Epidermal melanocyte (primary cell): ENCODE measurements at regions not wholly inside any gene's neighbourhood (a gene's known extent, or its start where the extent isn't known, plus 50 kb on each side); places are given as distances from the start of the nearest gene placed in this dataset.
"Not testable (repeated sequence)": the region's sequence is repeated elsewhere in the genome, so short reads cannot be mapped to it uniquely, and the experiment has no call there.

Experiments used
- DNase-seq: peaks from one replicate; pipeline ENCODE4 v3.0.0; 2011; ENCODE audit warnings: low spot score; ENCODE audit not compliant: insufficient read length

- no peak for DNase-seq
These were observed 217.0 kb upstream of the OBI1 start for GRCh38 chr13:78875792-78876580.

GRCh38 chr13:78868991-78869390 lies 210.0 kb upstream of the OBI1 start:
- DNase-seq: no peak

- DNase-seq: no peak
These were observed 208.7 kb upstream of the OBI1 start for GRCh38 chr13:78867655-78868054.

GRCh38 chr13:78866076-78866475 lies 207.1 kb upstream of the OBI1 start:
- DNase-seq: not testable (repeated sequence)

GRCh38 chr13:78862446-78862845 lies 203.5 kb upstream of the OBI1 start:
- no peak for DNase-seq

- no peak for DNase-seq
These were observed 193.8 kb upstream of the OBI1 start for GRCh38 chr13:78852709-78853108.

DNA sequence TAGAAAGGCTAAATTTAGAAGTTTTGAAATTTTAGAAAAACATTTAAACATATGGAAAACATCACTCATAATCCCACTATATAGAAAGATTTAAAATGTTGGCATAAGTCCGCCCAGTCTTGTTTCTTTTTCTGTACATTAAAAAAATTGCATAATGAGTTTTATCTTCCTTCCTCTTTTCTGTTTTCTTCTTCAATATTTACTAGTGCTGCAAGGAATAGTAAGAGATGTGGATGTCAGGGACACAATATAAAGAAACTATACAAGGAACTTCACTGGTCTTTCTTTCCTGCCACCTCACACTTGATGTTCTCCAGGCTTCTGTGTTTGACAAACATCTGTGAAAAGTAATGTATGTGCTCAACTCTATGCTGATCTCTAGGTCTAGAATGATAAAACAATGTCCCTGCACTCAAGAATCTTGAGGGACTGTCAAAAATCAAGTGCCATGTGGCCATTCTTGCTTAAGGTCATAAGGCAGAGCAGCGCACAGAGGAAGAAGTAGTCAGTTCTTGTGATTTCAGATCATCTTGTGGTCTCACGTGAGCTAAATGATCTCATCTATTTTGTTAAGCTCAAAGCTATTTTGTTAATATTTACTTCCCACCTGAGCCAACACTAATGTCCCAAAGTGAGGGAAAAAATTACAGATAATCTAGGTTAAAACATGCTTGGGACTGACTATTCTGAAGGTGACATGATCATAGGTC lies 186.9 kb upstream of the OBI1 start:
- DNase-seq: no peak

DNA sequence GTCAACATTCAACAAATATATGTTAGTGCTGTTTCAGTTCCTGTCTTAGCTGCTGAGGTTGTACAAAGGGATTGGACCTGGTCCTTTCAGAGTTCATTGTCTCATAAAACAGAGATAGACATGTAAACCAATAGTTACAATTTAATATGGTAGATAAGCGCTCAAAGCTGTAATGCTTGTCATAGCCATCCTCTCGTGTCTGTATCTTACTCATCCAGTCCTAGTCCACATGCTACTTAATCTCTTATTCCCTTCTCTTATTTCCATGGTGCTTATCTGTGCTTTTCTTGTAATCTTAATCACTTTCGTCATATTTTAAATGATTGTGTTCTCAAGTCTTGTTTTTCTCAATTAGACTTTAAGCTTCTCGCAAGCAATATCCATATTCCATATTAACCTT lies 185.2 kb upstream of the OBI1 start:
- no peak for DNase-seq

GRCh38 chr13:78841358-78841963 lies 182.5 kb upstream of the OBI1 start:
- DNase-seq: no peak

DNA sequence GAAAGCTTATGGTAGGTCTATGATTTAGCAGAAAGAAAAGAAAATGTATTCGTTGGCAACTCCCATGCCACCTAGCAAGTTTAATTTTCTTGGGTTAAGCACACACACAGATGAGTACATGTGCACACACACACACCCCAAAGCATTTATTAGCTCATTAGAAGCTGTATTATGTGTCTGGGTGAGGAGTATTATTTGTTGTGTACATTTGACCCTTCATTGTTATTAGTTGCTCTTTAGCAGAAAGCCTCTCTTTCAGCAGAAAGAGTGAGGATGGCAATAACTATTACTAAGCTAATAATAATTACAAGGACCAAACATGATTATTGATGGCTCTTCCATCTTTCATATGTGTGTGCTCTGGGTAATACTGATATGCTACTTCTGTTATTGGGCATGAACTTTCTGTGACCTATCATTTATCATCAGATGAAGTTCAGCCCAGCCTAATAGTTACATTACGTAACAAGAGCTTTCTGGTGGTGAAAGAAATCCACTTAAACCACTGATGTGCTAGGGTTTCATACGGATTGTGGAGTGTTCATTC lies 177.4 kb upstream of the OBI1 start:
- DNase-seq: no peak

DNA sequence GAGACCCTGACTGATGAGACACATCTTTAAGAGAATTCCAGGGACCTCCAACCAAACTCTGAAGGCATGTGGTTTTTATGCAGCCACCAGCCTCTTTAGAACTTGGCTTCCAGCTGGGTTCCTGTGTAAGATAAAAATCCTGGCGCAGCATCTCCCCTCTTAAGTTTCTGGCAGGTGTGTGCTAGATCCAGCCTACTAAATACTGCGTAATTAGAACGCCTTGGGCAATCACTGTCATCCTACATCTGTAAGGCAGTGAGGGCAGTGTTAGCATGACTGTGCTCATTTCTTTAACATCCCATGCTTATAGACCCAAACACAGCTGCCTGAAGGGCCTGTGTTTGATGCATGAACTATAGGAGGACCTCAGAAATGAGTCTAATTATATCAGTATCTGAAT lies 173.5 kb upstream of the OBI1 start:
- DNase-seq: no peak

GRCh38 chr13:78830508-78830907 lies 171.6 kb upstream of the OBI1 start:
- no peak for DNase-seq

GRCh38 chr13:78829821-78830220 lies 170.9 kb upstream of the OBI1 start:
- DNase-seq: no peak

- DNase-seq: no peak
These were observed 168.5 kb upstream of the OBI1 start for GRCh38 chr13:78827471-78827870.

GRCh38 chr13:78826936-78827335 lies 168.0 kb upstream of the OBI1 start:
- no peak for DNase-seq

DNA sequence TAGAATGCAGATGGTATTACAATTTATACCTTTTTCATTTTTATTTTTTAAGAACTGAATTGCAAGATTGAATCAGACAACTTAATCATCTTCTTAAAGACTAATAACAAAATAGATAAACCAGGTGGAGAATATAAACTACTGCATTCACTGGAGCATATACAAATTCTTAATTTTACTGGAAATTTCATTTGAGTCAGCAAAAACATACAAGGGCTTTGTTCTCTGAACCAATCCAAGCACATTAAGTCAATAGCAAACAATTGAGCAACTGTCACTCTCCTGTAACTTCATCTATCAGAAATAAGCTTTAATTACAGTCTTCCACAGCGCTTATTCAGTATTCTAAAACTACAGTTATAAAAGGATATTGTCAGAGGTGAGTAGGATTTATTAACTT lies 167.4 kb upstream of the OBI1 start:
- no peak for DNase-seq

DNA sequence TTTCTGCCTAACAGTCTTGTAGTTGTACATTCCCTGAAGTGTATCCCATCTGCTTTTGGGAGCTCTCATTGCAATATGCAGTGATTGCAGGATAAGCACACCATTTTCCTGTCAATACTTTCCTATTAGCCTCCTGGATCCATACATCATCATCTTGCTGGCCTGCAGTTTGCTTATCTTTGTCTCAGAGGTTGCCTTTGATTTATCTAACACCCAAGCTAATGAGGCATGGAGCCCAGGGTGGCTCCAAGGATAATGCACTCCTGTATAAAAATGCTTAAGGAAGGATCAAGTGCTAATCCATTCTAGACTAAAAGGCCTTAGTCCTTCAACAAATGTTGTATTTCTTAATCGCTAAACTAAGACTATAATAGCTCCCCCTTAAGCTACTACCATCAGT lies 161.6 kb upstream of the OBI1 start:
- no peak for DNase-seq

GRCh38 chr13:78816592-78816991 lies 157.6 kb upstream of the OBI1 start:
- DNase-seq: no peak

DNA sequence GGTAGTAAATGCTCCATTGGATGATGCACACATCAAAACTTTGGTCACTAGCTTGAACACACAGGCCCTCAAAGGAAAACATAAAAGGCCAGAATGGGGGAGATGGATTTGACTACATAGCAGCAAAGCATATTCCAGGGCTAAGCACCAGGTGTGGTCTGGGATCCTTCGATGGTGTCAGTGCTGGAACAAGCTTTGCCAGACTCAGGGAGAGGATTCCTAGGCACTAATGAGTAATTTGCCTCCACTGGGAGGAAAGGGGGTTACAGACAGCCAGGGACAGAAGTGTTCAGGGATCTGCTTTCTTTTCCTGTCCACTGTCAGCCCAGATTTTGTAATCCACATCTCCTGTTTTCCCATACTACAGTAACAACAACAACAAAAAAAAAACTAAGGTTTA lies 157.2 kb upstream of the OBI1 start:
- no peak for DNase-seq

GRCh38 chr13:78806457-78806856 lies 147.5 kb upstream of the OBI1 start:
- no peak for DNase-seq

DNA sequence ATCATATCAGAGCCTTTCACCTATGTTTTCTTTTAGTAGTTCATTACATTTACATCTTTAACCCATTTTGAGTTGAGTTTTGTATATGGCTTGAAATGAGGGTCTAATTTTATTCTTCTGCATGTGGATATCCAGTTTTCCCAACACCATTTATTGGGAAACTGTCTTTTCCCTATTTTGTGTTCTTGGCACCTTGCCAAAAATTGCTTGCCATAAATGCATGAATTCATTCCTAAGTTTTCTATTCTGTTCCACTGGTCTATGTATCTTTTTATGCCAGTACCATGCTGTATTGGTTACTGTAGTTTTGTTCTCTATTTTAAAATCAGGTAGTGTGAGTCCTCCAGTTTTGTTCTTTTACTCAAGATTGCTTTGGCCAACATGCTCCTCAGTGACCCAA lies 144.0 kb upstream of the OBI1 start:
- DNase-seq: no peak

DNA sequence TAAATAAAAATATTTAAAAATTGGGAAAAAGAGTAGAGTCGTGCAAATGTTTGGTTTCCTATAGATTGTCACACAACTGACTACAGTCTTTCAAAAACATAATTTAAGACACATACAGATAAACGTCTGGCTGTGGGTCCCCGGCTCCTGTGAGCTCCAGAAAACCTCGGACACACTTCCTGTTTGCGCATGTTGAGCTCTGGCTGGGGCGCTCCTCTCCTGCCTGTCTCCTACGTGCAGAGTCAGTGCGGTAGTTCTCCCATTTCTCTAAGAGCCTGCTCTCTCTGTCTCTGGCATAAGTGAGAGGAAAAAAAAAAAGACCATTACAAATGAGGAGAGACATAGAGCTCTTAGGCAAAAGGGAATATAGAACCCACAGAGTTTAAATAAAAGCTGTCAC lies 128.2 kb upstream of the OBI1 start:
- DNase-seq: no peak
